HCT116 (cell line): ENCODE measurements at regions not wholly inside any gene's neighbourhood (a gene's known extent, or its start where the extent isn't known, plus 50 kb on each side); places are given as distances from the start of the nearest gene placed in this dataset.

Source experiments
- ATAC-seq: fragments of 200-7000 bp; cut with Tn5 transposase; 2 replicates; pipeline ENCODE4 v1.9.1; 2020; ENCODE audit warnings: mild to moderate bottlenecking, moderate library complexity
- BruUV-seq: library from RNA; stranded (reverse); fragments of 400-500 nt; replicated peaks from 2 replicates; lab custom pipeline; 2021; lab: Mats Ljungman, UMichigan
- CTCF ChIA-PET: fragments of 300-600 bp; sonication (Branson Sonifier 250); formaldehyde crosslinking; loops from one replicate; lab custom pipeline; 2021; ENCODE audit warnings: antibody characterized with exemption; lab: Charles Lee
- POLR2A ChIA-PET: fragments of 300-600, 350-600 bp; sonication (Branson Sonifier 250); formaldehyde crosslinking; loops from one replicate; lab custom pipeline; 2021; ENCODE audit warnings: antibody characterized with exemption; lab: Charles Lee
- RAD21 ChIA-PET, 2 experiments: fragments of 300-600 bp; sonication (Branson Sonifier 250); formaldehyde crosslinking; loops; one replicate each; lab custom pipeline; 2023; ENCODE audit warnings: low total read pairs in 2 of 2; ENCODE audit not compliant: uncharacterized antibody in 2 of 2, unreplicated experiment in 2 of 2, low non-redundant PET in 1 of 2; lab: Charles Lee
- DNase-seq: peaks from one replicate; pipeline ENCODE4 v3.0.0-alpha.2; 2010; ENCODE audit warnings: low read depth, low spot score
- H2AFZ ChIP-seq: fragments of 200-600 bp; shearing (Covaris generic), sonication (generic); 2 replicates; pipeline ENCODE4 v1.6.1; 2017; ENCODE audit warnings: low read depth, mixed run types, mixed read lengths, antibody characterized with exemption, low read length; ENCODE audit not compliant: poor library complexity, severe bottlenecking
- H3K27ac ChIP-seq: 2 replicates; pipeline ENCODE4 v1.5.1; 2012; ENCODE audit warnings: low read depth, low read length
- H3K27me3 ChIP-seq: fragments of 200-600 bp; sonication (generic); 2 replicates; pipeline ENCODE4 v1.6.1; 2016; ENCODE audit warnings: mixed run types, low read length, mixed read lengths; ENCODE audit not compliant: insufficient read depth
- H3K36me3 ChIP-seq, 2 experiments: fragments of 200-500 bp in 1 of 2; fragments of 200-600 bp in 1 of 2; sonication (Bioruptor generic) in 1 of 2; sonication (generic) in 1 of 2; 2 replicates each; pipeline versions ENCODE4 v1.5.1 to v1.6.1; 2014 to 2016; ENCODE audit warnings: low read length in 2 of 2, inconsistent platforms in 1 of 2, mixed read lengths in 1 of 2, mixed run types in 1 of 2; ENCODE audit not compliant: insufficient read depth in 2 of 2, control insufficient read depth in 1 of 2
- H3K4me1 ChIP-seq, 2 experiments: fragments of 200-600 bp in 1 of 2; sonication (generic) in 1 of 2; 2 replicates each; pipeline versions ENCODE4 v1.5.1 to v1.6.1; 2012 to 2017; ENCODE audit warnings: low read length in 2 of 2, inconsistent platforms in 1 of 2, mild to moderate bottlenecking in 1 of 2, mixed read lengths in 1 of 2, mixed run types in 1 of 2, moderate library complexity in 1 of 2; ENCODE audit not compliant: insufficient read depth in 2 of 2, control insufficient read depth in 1 of 2
- H3K4me2 ChIP-seq: fragments of 200-600 bp; sonication (generic); 2 replicates; pipeline ENCODE4 v1.6.1; 2017; ENCODE audit warnings: mixed run types, low read length, mixed read lengths
- H3K4me3 ChIP-seq, 2 experiments: fragments of 200-600 bp in 1 of 2; sonication (generic) in 1 of 2; replicated peaks in 1 of 2; 2 replicates each; pipeline ENCODE4 v1.5.1; 2011 to 2016; ENCODE audit warnings: low read length in 2 of 2, control low read depth in 1 of 2, low read depth in 1 of 2, mild to moderate bottlenecking in 1 of 2, mixed read lengths in 1 of 2, mixed run types in 1 of 2
- H3K79me2 ChIP-seq: fragments of 200-600 bp; sonication (generic); 2 replicates; pipeline ENCODE4 v1.6.1; 2017; ENCODE audit warnings: mild to moderate bottlenecking, mixed run types, low read length, moderate library complexity, mixed read lengths; ENCODE audit not compliant: insufficient read depth
- H3K9ac ChIP-seq: fragments of 200-600 bp; sonication (generic); 2 replicates; pipeline ENCODE4 v1.6.1; 2016; ENCODE audit warnings: low read length, mixed read lengths
- H3K9me2 ChIP-seq: fragments of 200-600 bp; sonication (generic), shearing (Covaris generic); 2 replicates; pipeline ENCODE4 v1.6.1; 2017; ENCODE audit warnings: mixed run types, mild to moderate bottlenecking, moderate library complexity; ENCODE audit not compliant: insufficient read depth
- H3K9me3 ChIP-seq, 2 experiments: fragments of 200-500 bp in 1 of 2; fragments of 200-600 bp in 1 of 2; sonication (Bioruptor generic) in 1 of 2; sonication (generic) in 1 of 2; 2 replicates each; pipeline ENCODE4 v1.6.1; 2014 to 2017; ENCODE audit warnings: low read length in 2 of 2, mixed read lengths in 2 of 2, inconsistent platforms in 1 of 2, low read depth in 1 of 2, mild to moderate bottlenecking in 1 of 2, mixed run types in 1 of 2, moderate library complexity in 1 of 2; ENCODE audit not compliant: control insufficient read depth in 1 of 2, insufficient read depth in 1 of 2
- H4K20me1 ChIP-seq: fragments of 200-600 bp; sonication (generic), shearing (Covaris generic); 2 replicates; pipeline ENCODE4 v1.6.1; 2017; ENCODE audit warnings: mixed run types, mild to moderate bottlenecking, moderate library complexity; ENCODE audit not compliant: insufficient read depth
- CBX3 ChIP-seq: IDR thresholded peaks from 2 replicates; pipeline ENCODE4 v1.6.1; 2012; ENCODE audit warnings: low read depth
- CEBPB ChIP-seq: IDR thresholded peaks from 2 replicates; pipeline ENCODE4 v1.6.1; 2012; ENCODE audit warnings: low read depth
- ELF1 ChIP-seq: IDR thresholded peaks from 2 replicates; pipeline ENCODE4 v1.6.1; 2012; ENCODE audit warnings: low read depth, borderline replicate concordance
- FOSL1 ChIP-seq: IDR thresholded peaks from 2 replicates; pipeline ENCODE4 v1.6.1; 2012; ENCODE audit warnings: low read depth
- POLR2AphosphoS5 ChIP-seq: IDR thresholded peaks from 2 replicates; pipeline ENCODE4 v1.6.1; 2011; ENCODE audit warnings: mild to moderate bottlenecking, low read depth, low read length, moderate library complexity
- SIN3A ChIP-seq: IDR thresholded peaks from 2 replicates; pipeline ENCODE4 v1.6.1; 2012; ENCODE audit warnings: low read depth
- SP1 ChIP-seq: IDR thresholded peaks from 2 replicates; pipeline ENCODE4 v1.6.1; 2012; ENCODE audit warnings: low read depth
- ZFX ChIP-seq: fragments of 450-650 bp; IDR thresholded peaks from 2 replicates; pipeline ENCODE4 v1.6.1; 2017
- intact Hi-C: fragments of 100-400 bp; cut with micrococcal nuclease; formaldehyde crosslinking; loops from 2 replicates; pipeline ENCODE4 v1.10.0; 2022
- TF ChIP-seq, protein P1 (sequence below): IDR thresholded peaks from 2 replicates; pipeline ENCODE4 v1.6.1; 2012; ENCODE audit warnings: low read depth
- TF ChIP-seq, protein P2 (sequence below): IDR thresholded peaks from 2 replicates; pipeline ENCODE4 v1.6.1; 2012
- TF ChIP-seq, protein P3 (sequence below), 3 experiments: fragments of 200-600 bp in 1 of 3; sonication (generic) in 1 of 3; IDR thresholded peaks in 2 of 3; conservative IDR thresholded peaks in 1 of 3; 2 replicates each; pipeline ENCODE4 v1.5.1; 2012 to 2017; ENCODE audit warnings: low read depth in 2 of 3, low read length in 2 of 3, antibody characterized with exemption in 1 of 3, borderline replicate concordance in 1 of 3, control low read depth in 1 of 3, mild to moderate bottlenecking in 1 of 3, mixed read lengths in 1 of 3, mixed run types in 1 of 3, moderate library complexity in 1 of 3; ENCODE audit not compliant: insufficient read depth in 1 of 3

DNA sequence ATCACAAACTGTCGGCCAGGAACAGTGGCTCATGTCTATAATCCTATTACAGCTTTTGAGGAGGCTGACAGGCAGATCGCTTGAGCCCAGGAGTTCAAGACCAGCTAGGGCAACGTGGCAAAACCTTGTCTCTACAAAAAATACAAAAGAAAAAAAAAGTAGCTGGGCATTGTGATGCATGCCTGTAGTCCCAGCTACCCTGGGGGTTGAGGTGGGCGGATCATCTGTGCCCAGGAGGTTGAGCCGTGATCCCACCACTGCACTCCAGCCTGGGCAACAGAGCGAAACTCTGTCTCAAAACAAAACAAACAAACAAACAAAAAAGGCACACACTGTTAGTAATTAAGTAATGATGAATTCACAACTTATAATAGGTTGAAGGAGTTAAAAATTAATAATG is 441.5 kb upstream of the PCDH15 start:
- TF ChIP-seq, protein P1, sequence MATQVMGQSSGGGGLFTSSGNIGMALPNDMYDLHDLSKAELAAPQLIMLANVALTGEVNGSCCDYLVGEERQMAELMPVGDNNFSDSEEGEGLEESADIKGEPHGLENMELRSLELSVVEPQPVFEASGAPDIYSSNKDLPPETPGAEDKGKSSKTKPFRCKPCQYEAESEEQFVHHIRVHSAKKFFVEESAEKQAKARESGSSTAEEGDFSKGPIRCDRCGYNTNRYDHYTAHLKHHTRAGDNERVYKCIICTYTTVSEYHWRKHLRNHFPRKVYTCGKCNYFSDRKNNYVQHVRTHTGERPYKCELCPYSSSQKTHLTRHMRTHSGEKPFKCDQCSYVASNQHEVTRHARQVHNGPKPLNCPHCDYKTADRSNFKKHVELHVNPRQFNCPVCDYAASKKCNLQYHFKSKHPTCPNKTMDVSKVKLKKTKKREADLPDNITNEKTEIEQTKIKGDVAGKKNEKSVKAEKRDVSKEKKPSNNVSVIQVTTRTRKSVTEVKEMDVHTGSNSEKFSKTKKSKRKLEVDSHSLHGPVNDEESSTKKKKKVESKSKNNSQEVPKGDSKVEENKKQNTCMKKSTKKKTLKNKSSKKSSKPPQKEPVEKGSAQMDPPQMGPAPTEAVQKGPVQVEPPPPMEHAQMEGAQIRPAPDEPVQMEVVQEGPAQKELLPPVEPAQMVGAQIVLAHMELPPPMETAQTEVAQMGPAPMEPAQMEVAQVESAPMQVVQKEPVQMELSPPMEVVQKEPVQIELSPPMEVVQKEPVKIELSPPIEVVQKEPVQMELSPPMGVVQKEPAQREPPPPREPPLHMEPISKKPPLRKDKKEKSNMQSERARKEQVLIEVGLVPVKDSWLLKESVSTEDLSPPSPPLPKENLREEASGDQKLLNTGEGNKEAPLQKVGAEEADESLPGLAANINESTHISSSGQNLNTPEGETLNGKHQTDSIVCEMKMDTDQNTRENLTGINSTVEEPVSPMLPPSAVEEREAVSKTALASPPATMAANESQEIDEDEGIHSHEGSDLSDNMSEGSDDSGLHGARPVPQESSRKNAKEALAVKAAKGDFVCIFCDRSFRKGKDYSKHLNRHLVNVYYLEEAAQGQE: no peak
- TF ChIP-seq, protein P2, sequence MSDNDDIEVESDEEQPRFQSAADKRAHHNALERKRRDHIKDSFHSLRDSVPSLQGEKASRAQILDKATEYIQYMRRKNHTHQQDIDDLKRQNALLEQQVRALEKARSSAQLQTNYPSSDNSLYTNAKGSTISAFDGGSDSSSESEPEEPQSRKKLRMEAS: no peak
- no peak for TF ChIP-seq ZFX
- no peak for TF ChIP-seq CEBPB
- TF ChIP-seq, protein P3, sequence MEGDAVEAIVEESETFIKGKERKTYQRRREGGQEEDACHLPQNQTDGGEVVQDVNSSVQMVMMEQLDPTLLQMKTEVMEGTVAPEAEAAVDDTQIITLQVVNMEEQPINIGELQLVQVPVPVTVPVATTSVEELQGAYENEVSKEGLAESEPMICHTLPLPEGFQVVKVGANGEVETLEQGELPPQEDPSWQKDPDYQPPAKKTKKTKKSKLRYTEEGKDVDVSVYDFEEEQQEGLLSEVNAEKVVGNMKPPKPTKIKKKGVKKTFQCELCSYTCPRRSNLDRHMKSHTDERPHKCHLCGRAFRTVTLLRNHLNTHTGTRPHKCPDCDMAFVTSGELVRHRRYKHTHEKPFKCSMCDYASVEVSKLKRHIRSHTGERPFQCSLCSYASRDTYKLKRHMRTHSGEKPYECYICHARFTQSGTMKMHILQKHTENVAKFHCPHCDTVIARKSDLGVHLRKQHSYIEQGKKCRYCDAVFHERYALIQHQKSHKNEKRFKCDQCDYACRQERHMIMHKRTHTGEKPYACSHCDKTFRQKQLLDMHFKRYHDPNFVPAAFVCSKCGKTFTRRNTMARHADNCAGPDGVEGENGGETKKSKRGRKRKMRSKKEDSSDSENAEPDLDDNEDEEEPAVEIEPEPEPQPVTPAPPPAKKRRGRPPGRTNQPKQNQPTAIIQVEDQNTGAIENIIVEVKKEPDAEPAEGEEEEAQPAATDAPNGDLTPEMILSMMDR (IDR thresholded peaks at IDR 0.05 in 2 of 3, conservative IDR thresholded peaks at IDR 0.05 in 1 of 3; ENCODE audit: borderline replicate concordance in 1 of 3, insufficient read depth in 1 of 3, low read depth in 2 of 3, low read length in 2 of 3): no peak
- TF ChIP-seq POLR2AphosphoS5: no peak
- TF ChIP-seq FOSL1: no peak
- TF ChIP-seq ELF1: no peak
- TF ChIP-seq SIN3A: no peak
- no peak for TF ChIP-seq SP1
- no peak for TF ChIP-seq CBX3
- intact Hi-C loops: no loop called here
- Histone ChIP-seq H2AFZ (no peak overlapping the region), H3K27me3 (no peaks in the 10 kb centered on the region), H3K9me3 (peaks cover 7 to 23% of the 10 kb centered on the region in 2 experiments; a peak in 2 of 4 replicates), H3K9ac (no peak overlapping the region), H3K36me3 (no peaks in the 10 kb centered on the region), H3K27ac (no peak overlapping the region), H4K20me1 (no peaks in the 10 kb centered on the region), H3K4me3 (no peak overlapping the region), H3K9me2 (no peaks in the 10 kb centered on the region), H3K79me2 (no peaks in the 10 kb centered on the region), H3K4me2 (no peak overlapping the region), H3K4me1 (no peaks in the 10 kb centered on the region)
- no TSS peak for BruUV-seq
- ChIA-PET POLR2A (no interaction called here), CTCF (no interaction called here), RAD21 (no interaction called here)
- no peak for ATAC-seq
- no peak for DNase-seq
